PFSK-1 (cell line): ENCODE measurements at regions not wholly inside any gene's neighbourhood (a gene's known extent, or its start where the extent isn't known, plus 50 kb on each side); places are given as distances from the start of the nearest gene placed in this dataset.

Experiments
- FOXP2 ChIP-seq: optimal IDR thresholded peaks from 2 replicates; pipeline ENCODE3; 2011; ENCODE audit warnings: borderline replicate concordance, control low read depth, inconsistent platforms; ENCODE audit not compliant: insufficient read depth; ENCODE audit errors: extremely low read length, extremely low read depth
- POLR2AphosphoS5 ChIP-seq: IDR thresholded peaks from 2 replicates; pipeline ENCODE4 v1.6.1; 2012; ENCODE audit warnings: low read depth, mild to moderate bottlenecking, control low read depth, low read length, moderate library complexity
- REST ChIP-seq, 2 experiments: IDR thresholded peaks; 2 replicates each; pipeline versions ENCODE4 v1.6.1 to v1.8.0; 2011 to 2012; ENCODE audit warnings: low read depth in 2 of 2, low read length in 2 of 2, control low read depth in 1 of 2, inconsistent platforms in 1 of 2, mild to moderate bottlenecking in 1 of 2, moderate library complexity in 1 of 2; ENCODE audit not compliant: insufficient read depth in 1 of 2
- SIN3A ChIP-seq: IDR thresholded peaks from 2 replicates; pipeline ENCODE4 v1.6.1; 2012; ENCODE audit warnings: mild to moderate bottlenecking, low read length, moderate library complexity, borderline replicate concordance; ENCODE audit not compliant: insufficient read depth
- TAF1 ChIP-seq: IDR thresholded peaks from 2 replicates; pipeline ENCODE4 v1.6.1; 2012; ENCODE audit warnings: low read length, control low read depth, borderline replicate concordance; ENCODE audit not compliant: insufficient read depth

GRCh38 chr6:141401168-141401567, 731.6 kb upstream of the GJE1 start:
- no peak for TF ChIP-seq REST (IDR thresholded peaks at IDR 0.05; ENCODE audit: insufficient read depth in 1 of 2, low read depth in 2 of 2, low read length in 2 of 2)
- no peak for TF ChIP-seq FOXP2
- no peak for TF ChIP-seq SIN3A
- TF ChIP-seq POLR2AphosphoS5, result no peak
- no peak for TF ChIP-seq TAF1

GRCh38 chr6:141398949-141399348, 733.8 kb upstream of the GJE1 start:
- TF ChIP-seq TAF1 (no peak), FOXP2 (no peak), REST (IDR thresholded peaks at IDR 0.05; ENCODE audit: insufficient read depth in 1 of 2, low read depth in 2 of 2, low read length in 2 of 2) (no peak)

GRCh38 chr6:141395443-141396008, 737.2 kb upstream of the GJE1 start:
- TF ChIP-seq TAF1 (no peak), POLR2AphosphoS5 (no peak), FOXP2 (no peak), REST (IDR thresholded peaks at IDR 0.05; ENCODE audit: insufficient read depth in 1 of 2, low read depth in 2 of 2, low read length in 2 of 2) (no peak), SIN3A (no peak)

GRCh38 chr6:141394565-141395051, 738.1 kb upstream of the GJE1 start:
- no peak for TF ChIP-seq SIN3A
- TF ChIP-seq TAF1, result no peak
- TF ChIP-seq FOXP2, result no peak
- TF ChIP-seq REST (IDR thresholded peaks at IDR 0.05; ENCODE audit: insufficient read depth in 1 of 2, low read depth in 2 of 2, low read length in 2 of 2), result no peak
- TF ChIP-seq POLR2AphosphoS5, result no peak

GRCh38 chr6:141394125-141394536, 738.6 kb upstream of the GJE1 start:
- no peak for TF ChIP-seq TAF1
- TF ChIP-seq SIN3A, result no peak
- TF ChIP-seq POLR2AphosphoS5, result no peak
- no peak for TF ChIP-seq FOXP2
- no peak for TF ChIP-seq REST (IDR thresholded peaks at IDR 0.05; ENCODE audit: insufficient read depth in 1 of 2, low read depth in 2 of 2, low read length in 2 of 2)
